Bronchial epithelial cell (primary cell): ENCODE measurements at regions not wholly inside any gene's neighbourhood (a gene's known extent, or its start where the extent isn't known, plus 50 kb on each side); places are given as distances from the start of the nearest gene placed in this dataset.

Experiments used
- DNase-seq: peaks from one replicate; pipeline ENCODE4 v3.0.0-alpha.2; 2010; ENCODE audit warnings: low read depth
- FAIRE-seq: peaks from 2 replicates; lab custom pipeline; 2011; peaks lifted over from hg19 to GRCh38; lab: Jason Lieb, UNC
- H3K27me3 ChIP-seq: 2 replicates; pipeline ENCODE4 v1.5.1; 2011; ENCODE audit warnings: low read length; ENCODE audit not compliant: control insufficient read depth, insufficient read depth
- H3K36me3 ChIP-seq: 2 replicates; pipeline ENCODE4 v1.5.1; 2011; ENCODE audit warnings: low read length; ENCODE audit not compliant: control insufficient read depth, insufficient read depth
- H3K4me3 ChIP-seq: 2 replicates; pipeline ENCODE4 v1.5.1; 2011; ENCODE audit warnings: mild to moderate bottlenecking, low read depth, low read length, control low read depth
- TF ChIP-seq, protein P1 (sequence below): IDR thresholded peaks from 2 replicates; pipeline ENCODE4 v1.5.1; 2011; ENCODE audit warnings: mild to moderate bottlenecking, moderate library complexity, low read length, control low read depth, inconsistent platforms; ENCODE audit not compliant: insufficient read depth, severe bottlenecking

DNA sequence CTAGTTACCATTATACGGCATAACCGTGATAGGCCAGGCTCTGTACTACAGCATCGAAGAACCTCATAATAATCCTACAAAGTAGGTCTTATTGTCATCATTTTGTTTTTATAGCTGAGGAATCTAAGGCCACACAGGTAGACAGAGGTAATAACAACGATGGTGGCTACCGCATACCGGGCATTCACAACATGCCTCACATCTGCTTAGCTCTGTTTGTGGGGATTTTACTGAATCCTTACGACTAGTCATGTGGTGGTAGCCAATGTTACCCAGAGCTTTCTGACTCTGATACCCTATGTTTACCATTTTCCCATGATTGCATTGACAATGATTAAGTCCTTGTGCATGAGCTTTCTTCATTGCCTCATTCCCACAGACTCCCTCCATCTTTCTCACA, 269.4 kb downstream of the TCF7L2 start:
- DNase-seq: no peak
- FAIRE-seq: no peak
- Histone ChIP-seq H3K27me3 (no peaks in the 10 kb centered on the region), H3K4me3 (no peak overlapping the region), H3K36me3 (no peaks in the 10 kb centered on the region)
- TF ChIP-seq, protein P1, sequence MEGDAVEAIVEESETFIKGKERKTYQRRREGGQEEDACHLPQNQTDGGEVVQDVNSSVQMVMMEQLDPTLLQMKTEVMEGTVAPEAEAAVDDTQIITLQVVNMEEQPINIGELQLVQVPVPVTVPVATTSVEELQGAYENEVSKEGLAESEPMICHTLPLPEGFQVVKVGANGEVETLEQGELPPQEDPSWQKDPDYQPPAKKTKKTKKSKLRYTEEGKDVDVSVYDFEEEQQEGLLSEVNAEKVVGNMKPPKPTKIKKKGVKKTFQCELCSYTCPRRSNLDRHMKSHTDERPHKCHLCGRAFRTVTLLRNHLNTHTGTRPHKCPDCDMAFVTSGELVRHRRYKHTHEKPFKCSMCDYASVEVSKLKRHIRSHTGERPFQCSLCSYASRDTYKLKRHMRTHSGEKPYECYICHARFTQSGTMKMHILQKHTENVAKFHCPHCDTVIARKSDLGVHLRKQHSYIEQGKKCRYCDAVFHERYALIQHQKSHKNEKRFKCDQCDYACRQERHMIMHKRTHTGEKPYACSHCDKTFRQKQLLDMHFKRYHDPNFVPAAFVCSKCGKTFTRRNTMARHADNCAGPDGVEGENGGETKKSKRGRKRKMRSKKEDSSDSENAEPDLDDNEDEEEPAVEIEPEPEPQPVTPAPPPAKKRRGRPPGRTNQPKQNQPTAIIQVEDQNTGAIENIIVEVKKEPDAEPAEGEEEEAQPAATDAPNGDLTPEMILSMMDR: no peak

DNA sequence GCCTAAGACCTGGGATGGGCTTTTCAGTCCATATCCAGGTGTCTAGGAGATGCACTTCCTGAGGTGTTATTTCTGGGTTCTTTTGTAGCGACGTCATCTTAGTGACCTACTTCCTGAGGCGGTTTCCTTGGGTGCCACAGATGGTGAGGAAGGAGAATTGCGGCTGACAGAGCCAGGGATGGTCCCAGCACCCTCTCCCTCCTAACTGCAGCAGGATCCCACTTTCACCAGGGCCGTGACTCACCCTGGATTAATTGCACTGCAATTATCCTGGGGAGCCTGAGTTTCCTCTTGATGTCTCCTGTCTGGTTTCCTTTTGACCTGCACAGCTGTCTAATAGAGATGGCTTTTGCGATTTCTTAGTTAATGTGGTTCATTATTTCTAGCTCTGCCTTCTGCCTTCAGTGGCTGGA, 271.7 kb downstream of the TCF7L2 start:
- DNase-seq (peak; percentile 18), FAIRE-seq (no peak)
- TF ChIP-seq, protein P1: no peak

GRCh38 chr10:113222207-113222606, 272.2 kb downstream of the TCF7L2 start:
- FAIRE-seq (peak; percentile 55), DNase-seq (no peak)
- Histone ChIP-seq H3K27me3 (no peaks in the 10 kb centered on the region), H3K36me3 (no peaks in the 10 kb centered on the region), H3K4me3 (no peak overlapping the region)
- TF ChIP-seq, protein P1: no peak

More for the DNA sequence above, 271.7 kb downstream of the TCF7L2 start:
- no peaks in the 10 kb centered on the region for H3K27me3 ChIP-seq
- no peak overlapping the region for H3K4me3 ChIP-seq
- no peaks in the 10 kb centered on the region for H3K36me3 ChIP-seq

GRCh38 chr10:113225364-113225763, 275.3 kb downstream of the TCF7L2 start:
- DNase-seq (no peak), FAIRE-seq (no peak)
- TF ChIP-seq, protein P1: no peak

GRCh38 chr10:113225903-113226302, 275.9 kb downstream of the TCF7L2 start:
- Histone ChIP-seq H3K36me3 (no peaks in the 10 kb centered on the region), H3K27me3 (no peaks in the 10 kb centered on the region), H3K4me3 (no peak overlapping the region)
- TF ChIP-seq, protein P1: no peak
- FAIRE-seq (peak; percentile 43), DNase-seq (no peak)

More at GRCh38 chr10:113225364-113225763, 275.3 kb downstream of the TCF7L2 start:
- no peaks in the 10 kb centered on the region for H3K27me3 ChIP-seq
- no peak overlapping the region for H3K4me3 ChIP-seq
- no peaks in the 10 kb centered on the region for H3K36me3 ChIP-seq

- H3K4me3 ChIP-seq: no peak overlapping the region
- H3K27me3 ChIP-seq: no peaks in the 10 kb centered on the region
- no peak for DNase-seq
- no peak for FAIRE-seq
- no peaks in the 10 kb centered on the region for H3K36me3 ChIP-seq
- TF ChIP-seq, protein P1: no peak
Observed at GRCh38 chr10:113226399-113226798, 276.4 kb downstream of the TCF7L2 start.
